ENCODE measurements at regions not wholly inside any gene's neighbourhood (a gene's known extent, or its start where the extent isn't known, plus 50 kb on each side); places are given as distances from the start of the nearest gene placed in this dataset.

DNA sequence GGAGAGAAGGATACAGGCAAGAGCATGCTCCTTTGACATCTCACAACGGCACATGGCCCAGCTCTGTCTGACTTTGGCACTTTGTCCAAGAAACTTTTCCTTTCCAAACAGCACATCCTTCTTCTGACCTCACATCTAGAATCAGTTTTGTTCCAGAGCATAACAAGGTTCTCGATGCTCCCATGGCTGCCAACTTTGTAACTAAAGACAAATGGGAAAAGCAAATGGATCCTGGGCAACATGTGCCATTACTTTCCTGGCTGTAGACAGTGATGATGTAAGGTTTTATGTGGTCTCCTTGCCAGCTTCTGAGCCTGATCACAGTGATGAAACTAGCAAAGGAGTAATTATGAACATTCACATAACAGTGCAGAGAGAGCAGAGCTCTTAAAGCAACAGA is 171.8 kb upstream of the C1orf87 start:
- no peaks in the 10 kb centered on the region for H3K4me1 ChIP-seq (ENCODE audit: insufficient read depth, low read length, poor library complexity, severe bottlenecking)
- no peak for DNase-seq (ENCODE audit: low spot score)
- ChIA-PET POLR2A (ENCODE audit: low non-redundant PET) (no interaction called here), CTCF (no interaction called here)
- H3K27ac ChIP-seq (ENCODE audit: low read depth, low read length, poor library complexity, severe bottlenecking): no peak overlapping the region
- H3K36me3 ChIP-seq (ENCODE audit: insufficient read depth, low read length, poor library complexity, severe bottlenecking): no peaks in the 10 kb centered on the region
- TF ChIP-seq EZH2 (IDR thresholded peaks at IDR 0.05; ENCODE audit: borderline replicate concordance, low read depth, low read length, poor library complexity, severe bottlenecking): no peak
- TF ChIP-seq, protein P1, sequence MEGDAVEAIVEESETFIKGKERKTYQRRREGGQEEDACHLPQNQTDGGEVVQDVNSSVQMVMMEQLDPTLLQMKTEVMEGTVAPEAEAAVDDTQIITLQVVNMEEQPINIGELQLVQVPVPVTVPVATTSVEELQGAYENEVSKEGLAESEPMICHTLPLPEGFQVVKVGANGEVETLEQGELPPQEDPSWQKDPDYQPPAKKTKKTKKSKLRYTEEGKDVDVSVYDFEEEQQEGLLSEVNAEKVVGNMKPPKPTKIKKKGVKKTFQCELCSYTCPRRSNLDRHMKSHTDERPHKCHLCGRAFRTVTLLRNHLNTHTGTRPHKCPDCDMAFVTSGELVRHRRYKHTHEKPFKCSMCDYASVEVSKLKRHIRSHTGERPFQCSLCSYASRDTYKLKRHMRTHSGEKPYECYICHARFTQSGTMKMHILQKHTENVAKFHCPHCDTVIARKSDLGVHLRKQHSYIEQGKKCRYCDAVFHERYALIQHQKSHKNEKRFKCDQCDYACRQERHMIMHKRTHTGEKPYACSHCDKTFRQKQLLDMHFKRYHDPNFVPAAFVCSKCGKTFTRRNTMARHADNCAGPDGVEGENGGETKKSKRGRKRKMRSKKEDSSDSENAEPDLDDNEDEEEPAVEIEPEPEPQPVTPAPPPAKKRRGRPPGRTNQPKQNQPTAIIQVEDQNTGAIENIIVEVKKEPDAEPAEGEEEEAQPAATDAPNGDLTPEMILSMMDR (conservative IDR thresholded peaks at IDR 0.05; ENCODE audit: low read depth, low read length): no peak
- intact Hi-C loops (cut with micrococcal nuclease; ENCODE audit: unreplicated experiment): no loop called here
- no peaks in the 10 kb centered on the region for H3K9me3 ChIP-seq (ENCODE audit: low read depth, low read length, poor library complexity, severe bottlenecking)
- no TSS peak for BruUV-seq (replicated peaks)
- H3K4me3 ChIP-seq (ENCODE audit: low read depth, low read length, poor library complexity, severe bottlenecking): no peak overlapping the region
- peaks cover 35% of the 10 kb centered on the region for H3K27me3 ChIP-seq (replicated peaks; ENCODE audit: insufficient read depth, low read depth, low read length, poor library complexity)

DNA sequence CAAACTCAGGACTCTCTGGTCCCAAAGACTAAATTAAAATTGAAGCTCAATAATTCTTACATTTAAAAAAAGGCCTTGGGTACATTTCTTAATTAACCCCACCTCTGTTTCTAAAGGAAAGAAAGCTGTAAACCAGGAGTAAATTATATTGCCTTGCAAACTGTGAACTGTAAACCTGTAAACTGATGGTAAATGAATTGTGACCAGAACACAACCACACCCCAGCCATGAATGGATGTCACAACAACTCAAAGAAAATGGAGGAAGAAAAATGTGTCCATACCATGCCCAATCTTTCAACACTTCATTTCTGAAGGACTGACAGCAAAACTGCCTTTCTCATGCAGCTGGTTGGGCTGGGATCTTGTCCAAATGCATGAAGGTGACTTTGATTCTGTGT is 171.3 kb upstream of the C1orf87 start:
- H3K27ac ChIP-seq (ENCODE audit: low read depth, low read length, poor library complexity, severe bottlenecking): no peak overlapping the region
- no TSS peak for BruUV-seq (replicated peaks)
- H3K36me3 ChIP-seq (ENCODE audit: insufficient read depth, low read length, poor library complexity, severe bottlenecking): no peaks in the 10 kb centered on the region
- ChIA-PET CTCF (no interaction called here), POLR2A (ENCODE audit: low non-redundant PET) (no interaction called here)
- no peak for TF ChIP-seq EZH2 (IDR thresholded peaks at IDR 0.05; ENCODE audit: borderline replicate concordance, low read depth, low read length, poor library complexity, severe bottlenecking)
- TF ChIP-seq, protein P1 (conservative IDR thresholded peaks at IDR 0.05; ENCODE audit: low read depth, low read length): no peak
- H3K4me1 ChIP-seq (ENCODE audit: insufficient read depth, low read length, poor library complexity, severe bottlenecking): no peaks in the 10 kb centered on the region
- H3K27me3 ChIP-seq (replicated peaks; ENCODE audit: insufficient read depth, low read depth, low read length, poor library complexity): peaks cover 35% of the 10 kb centered on the region
- intact Hi-C loops (cut with micrococcal nuclease; ENCODE audit: unreplicated experiment): no loop called here
- no peaks in the 10 kb centered on the region for H3K9me3 ChIP-seq (ENCODE audit: low read depth, low read length, poor library complexity, severe bottlenecking)
- DNase-seq (ENCODE audit: low spot score): no peak
- H3K4me3 ChIP-seq (ENCODE audit: low read depth, low read length, poor library complexity, severe bottlenecking): no peak overlapping the region

DNA sequence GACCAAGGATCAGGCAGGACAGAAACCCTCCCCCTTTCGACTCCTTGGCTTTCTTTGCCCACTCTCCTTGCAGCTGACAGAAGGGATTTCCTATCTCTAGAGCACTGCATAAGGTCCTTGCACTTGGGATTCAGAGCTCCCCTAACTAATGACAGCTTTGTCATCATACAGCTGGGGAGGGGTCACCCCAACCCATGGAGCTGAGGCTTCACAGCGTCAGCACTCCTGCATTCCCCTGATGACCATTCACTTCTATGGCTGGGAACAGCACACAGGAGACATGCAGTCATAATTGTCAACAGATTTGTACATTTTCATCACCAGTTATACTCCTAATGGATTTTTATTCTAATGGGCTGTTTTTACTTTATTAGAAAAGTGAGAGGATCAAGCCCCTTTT is 161.7 kb upstream of the C1orf87 start:
- TF ChIP-seq EZH2 (IDR thresholded peaks at IDR 0.05; ENCODE audit: borderline replicate concordance, low read depth, low read length, poor library complexity, severe bottlenecking): no peak
- TF ChIP-seq, protein P1 (conservative IDR thresholded peaks at IDR 0.05; ENCODE audit: low read depth, low read length): no peak
- no peak overlapping the region for H3K4me3 ChIP-seq (ENCODE audit: low read depth, low read length, poor library complexity, severe bottlenecking)
- ChIA-PET POLR2A (ENCODE audit: low non-redundant PET) (no interaction called here), CTCF (no interaction called here)
- peaks cover 56% of the 10 kb centered on the region for H3K27me3 ChIP-seq (replicated peaks; ENCODE audit: insufficient read depth, low read depth, low read length, poor library complexity)
- no TSS peak for BruUV-seq (replicated peaks)
- no peaks in the 10 kb centered on the region for H3K9me3 ChIP-seq (ENCODE audit: low read depth, low read length, poor library complexity, severe bottlenecking)
- H3K27ac ChIP-seq (ENCODE audit: low read depth, low read length, poor library complexity, severe bottlenecking): no peak overlapping the region
- no peak for DNase-seq (ENCODE audit: low spot score)
- no peaks in the 10 kb centered on the region for H3K4me1 ChIP-seq (ENCODE audit: insufficient read depth, low read length, poor library complexity, severe bottlenecking)
- intact Hi-C loops (cut with micrococcal nuclease; ENCODE audit: unreplicated experiment): no loop called here
- H3K36me3 ChIP-seq (ENCODE audit: insufficient read depth, low read length, poor library complexity, severe bottlenecking): no peaks in the 10 kb centered on the region

Measured in A673 (cell line).